ENCODE measurements at regions not wholly inside any gene's neighbourhood (a gene's known extent, or its start where the extent isn't known, plus 50 kb on each side); places are given as distances from the start of the nearest gene placed in this dataset.

DNA sequence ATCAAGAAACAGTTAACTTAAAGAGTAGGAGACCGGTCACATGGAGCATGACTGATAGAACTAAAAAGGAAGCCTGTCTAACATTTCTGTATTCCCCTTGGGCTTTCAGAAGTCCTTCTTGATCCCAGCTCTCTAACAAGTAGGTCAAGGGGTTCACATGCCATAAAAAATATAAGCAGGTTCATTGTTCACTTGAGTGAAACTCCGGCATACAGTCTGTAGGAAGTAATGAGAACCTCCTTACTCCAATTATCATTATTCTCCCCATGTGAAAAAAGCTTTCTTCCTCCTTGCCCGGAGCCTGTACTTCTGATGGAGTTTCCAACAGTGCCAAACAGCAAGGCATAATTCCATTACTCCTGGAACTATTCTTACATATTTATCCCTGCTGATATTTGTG, 242.8 kb upstream of the CNTN4 start:
- TF ChIP-seq EGR1 (conservative IDR thresholded peaks at IDR 0.05) (no peak), TAL1 (IDR thresholded peaks at IDR 0.05) (no peak), CTCF (IDR thresholded peaks at IDR 0.05 in 2 of 3, conservative IDR thresholded peaks at IDR 0.05 in 1 of 3; ENCODE audit: insufficient read depth in 2 of 3, low read depth in 1 of 3, low read length in 3 of 3) (no peak), ZBTB9 (CRISPR knock-in tag; IDR thresholded peaks at IDR 0.05) (no peak), MYBL2 (IDR thresholded peaks at IDR 0.05; ENCODE audit: low read depth) (no peak), MYBL2 (CRISPR knock-in tag; IDR thresholded peaks at IDR 0.05; ENCODE audit: borderline replicate concordance) (no peak), SIX5 (IDR thresholded peaks at IDR 0.05; ENCODE audit: borderline replicate concordance in 1 of 2, insufficient read depth in 1 of 2, low read depth in 1 of 2, low read length in 2 of 2) (no peak), ZNF134 (CRISPR knock-in tag; conservative IDR thresholded peaks at IDR 0.05) (no peak), ZNF143 (CRISPR knock-in tag; IDR thresholded peaks at IDR 0.05) (no peak), CEBPZ (IDR thresholded peaks at IDR 0.05; ENCODE audit: borderline replicate concordance, low read depth, low read length) (no peak)
- TF ChIP-seq, protein P1, sequence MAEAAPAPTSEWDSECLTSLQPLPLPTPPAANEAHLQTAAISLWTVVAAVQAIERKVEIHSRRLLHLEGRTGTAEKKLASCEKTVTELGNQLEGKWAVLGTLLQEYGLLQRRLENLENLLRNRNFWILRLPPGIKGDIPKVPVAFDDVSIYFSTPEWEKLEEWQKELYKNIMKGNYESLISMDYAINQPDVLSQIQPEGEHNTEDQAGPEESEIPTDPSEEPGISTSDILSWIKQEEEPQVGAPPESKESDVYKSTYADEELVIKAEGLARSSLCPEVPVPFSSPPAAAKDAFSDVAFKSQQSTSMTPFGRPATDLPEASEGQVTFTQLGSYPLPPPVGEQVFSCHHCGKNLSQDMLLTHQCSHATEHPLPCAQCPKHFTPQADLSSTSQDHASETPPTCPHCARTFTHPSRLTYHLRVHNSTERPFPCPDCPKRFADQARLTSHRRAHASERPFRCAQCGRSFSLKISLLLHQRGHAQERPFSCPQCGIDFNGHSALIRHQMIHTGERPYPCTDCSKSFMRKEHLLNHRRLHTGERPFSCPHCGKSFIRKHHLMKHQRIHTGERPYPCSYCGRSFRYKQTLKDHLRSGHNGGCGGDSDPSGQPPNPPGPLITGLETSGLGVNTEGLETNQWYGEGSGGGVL (CRISPR knock-in tag; IDR thresholded peaks at IDR 0.05), result no peak
- TF ChIP-seq, protein P2, sequence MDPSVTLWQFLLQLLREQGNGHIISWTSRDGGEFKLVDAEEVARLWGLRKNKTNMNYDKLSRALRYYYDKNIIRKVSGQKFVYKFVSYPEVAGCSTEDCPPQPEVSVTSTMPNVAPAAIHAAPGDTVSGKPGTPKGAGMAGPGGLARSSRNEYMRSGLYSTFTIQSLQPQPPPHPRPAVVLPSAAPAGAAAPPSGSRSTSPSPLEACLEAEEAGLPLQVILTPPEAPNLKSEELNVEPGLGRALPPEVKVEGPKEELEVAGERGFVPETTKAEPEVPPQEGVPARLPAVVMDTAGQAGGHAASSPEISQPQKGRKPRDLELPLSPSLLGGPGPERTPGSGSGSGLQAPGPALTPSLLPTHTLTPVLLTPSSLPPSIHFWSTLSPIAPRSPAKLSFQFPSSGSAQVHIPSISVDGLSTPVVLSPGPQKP (CRISPR knock-in tag; IDR thresholded peaks at IDR 0.05), result no peak
